ENCODE measurements at regions not wholly inside any gene's neighbourhood (a gene's known extent, or its start where the extent isn't known, plus 50 kb on each side); places are given as distances from the start of the nearest gene placed in this dataset.
"Not testable (repeated sequence)": the region's sequence is repeated elsewhere in the genome, so short reads cannot be mapped to it uniquely, and the experiment has no call there.

DNA sequence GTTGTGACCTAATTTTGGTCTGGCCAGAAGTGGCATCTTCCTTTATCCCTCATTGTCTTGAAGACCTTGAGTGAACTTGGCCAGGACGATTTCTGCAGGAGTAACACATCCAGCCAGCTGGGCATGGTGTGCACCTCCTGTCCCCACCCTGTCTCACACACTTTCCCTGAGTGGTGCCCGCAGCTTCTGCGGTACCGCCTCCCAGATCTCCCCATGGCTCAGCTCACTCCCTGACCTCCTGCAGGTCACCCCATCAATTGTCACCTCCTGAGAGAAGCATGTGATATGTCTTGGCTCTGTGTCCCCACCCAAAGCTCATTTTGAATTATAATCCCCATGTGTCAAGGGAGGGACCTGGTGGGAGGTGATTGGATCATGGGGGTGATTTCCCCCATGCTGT, 50.2 kb upstream of the TP53I11 start:
- DNase-seq, result no peak

- no peak for DNase-seq
Observed at GRCh38 chr11:45001466-45002165, 50.9 kb upstream of the TP53I11 start.

DNA sequence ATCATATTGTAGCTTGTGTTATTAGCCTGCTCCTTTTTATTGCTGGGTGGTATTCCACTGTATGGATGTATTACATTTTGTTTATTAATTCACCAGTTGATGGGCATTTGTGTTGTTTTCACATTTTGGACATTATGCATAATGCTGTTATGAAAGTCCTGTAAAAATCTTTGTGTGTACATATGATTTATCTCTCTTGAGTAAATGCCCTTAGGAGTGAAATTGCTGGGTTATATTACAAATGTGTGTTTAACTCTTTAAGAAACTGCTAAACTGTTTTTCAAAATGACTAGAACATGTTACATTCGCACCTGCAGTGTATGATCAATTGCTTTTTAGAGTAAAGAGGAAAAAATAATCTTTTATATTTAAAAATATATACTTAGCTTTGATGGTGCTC, 54.4 kb upstream of the TP53I11 start:
- DNase-seq, result no peak

GRCh38 chr11:45007011-45007410, 56.3 kb upstream of the TP53I11 start:
- no peak for DNase-seq

- not testable (repeated sequence) for DNase-seq
Observed at GRCh38 chr11:45015983-45016382, 65.3 kb upstream of the TP53I11 start.

DNA sequence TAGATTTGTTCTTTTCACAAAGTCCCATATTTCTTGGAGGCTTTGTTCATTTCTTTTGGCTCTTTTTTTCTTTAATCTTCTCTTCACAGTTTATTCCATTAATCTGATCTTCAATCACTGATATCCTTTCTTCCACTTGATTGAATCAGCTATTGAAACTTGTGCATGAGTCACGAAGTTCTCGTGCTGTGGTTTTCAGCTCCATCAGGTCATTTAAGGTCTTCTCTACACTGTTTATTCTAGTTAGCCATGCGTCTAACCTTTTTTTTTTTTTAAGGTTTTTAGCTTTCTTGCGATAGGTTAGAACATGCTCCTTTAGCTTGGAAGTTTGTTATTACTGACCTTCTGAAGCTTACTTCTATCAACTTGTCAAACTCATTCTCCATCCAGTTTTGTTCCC, 65.8 kb upstream of the TP53I11 start:
- not testable (repeated sequence) for DNase-seq

DNA sequence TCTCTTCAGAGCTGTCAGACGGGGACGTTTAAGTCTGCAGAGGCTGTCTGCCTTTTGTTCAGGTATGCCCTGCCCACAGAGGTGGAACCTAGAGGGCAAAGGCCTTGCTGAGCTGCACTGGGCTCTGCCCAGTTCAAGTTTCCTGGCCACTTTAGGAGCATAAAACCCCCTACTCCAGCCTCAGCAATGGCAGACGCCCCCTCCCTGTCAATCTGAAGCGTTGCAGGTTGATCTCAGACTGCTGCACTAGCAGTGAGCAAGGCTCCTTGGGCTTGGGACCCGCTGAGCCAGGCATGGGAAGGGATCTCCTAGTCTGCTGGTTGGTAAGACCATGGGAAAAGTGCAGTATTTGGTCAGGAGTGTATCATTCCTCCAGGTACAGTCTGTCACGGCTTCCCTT, 66.6 kb upstream of the TP53I11 start:
- DNase-seq, result no peak

GRCh38 chr11:45021001-45021400, 70.3 kb upstream of the TP53I11 start:
- no peak for DNase-seq

GRCh38 chr11:45021692-45022141, 71.0 kb upstream of the TP53I11 start:
- no peak for DNase-seq

DNA sequence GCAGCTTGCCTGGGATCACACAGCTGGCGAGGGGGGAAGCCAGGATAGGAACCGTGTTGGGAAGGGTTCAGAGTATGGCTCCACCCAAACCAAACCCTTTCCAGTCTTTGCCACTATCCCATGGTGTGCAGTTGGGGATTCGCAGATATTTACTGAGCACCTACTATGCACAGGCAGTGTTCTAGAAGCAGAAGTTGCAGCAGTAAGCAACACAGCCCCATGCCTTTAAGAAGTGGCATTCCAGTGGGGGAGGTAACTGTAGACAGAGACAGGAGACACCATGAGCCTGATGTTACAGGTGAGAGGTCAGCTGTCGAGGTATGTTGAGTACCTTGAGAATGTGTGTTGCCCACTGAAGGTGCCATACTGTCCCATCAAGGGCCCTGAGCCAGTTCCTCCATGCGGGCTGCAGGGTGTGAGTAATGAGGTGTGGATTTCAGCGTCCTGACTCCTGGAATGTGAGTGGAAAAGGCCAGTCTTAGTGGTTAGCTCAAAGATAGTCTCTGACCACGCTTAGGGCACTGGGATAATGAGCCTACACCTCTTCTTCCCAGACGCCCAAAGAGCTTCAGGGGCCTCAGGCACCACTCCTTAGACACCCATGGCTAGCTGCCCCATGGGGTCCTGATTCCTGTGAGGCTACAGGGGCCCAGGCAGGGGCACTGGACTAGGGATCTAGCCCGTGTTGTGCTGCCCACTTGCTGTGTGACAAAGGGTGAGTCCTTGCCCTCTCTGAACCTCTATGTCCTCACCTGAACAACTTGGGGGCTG, 71.8 kb upstream of the TP53I11 start:
- DNase-seq, result no peak

- DNase-seq, result no peak
Observed at GRCh38 chr11:45023065-45023365, 72.3 kb upstream of the TP53I11 start.

DNA sequence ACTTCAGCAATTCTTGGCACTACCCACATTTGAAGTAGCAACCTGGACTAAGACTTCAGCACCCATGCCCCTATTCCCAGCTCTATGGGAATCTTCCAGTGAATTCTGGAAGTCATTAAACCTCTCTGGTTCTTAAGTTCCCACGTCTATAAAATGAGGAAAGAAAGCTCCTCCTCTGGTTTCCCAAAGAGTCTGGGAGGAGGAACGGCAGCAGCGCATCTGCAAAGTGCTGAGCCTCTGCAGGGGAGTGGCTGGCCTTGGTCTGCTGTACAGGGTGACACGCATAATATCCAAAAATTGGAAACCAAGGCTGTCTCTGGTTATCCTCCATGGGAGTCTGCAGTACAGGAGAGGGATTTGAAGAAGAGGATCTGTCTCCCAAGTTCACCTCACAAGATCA, 73.6 kb upstream of the TP53I11 start:
- DNase-seq, result no peak

GRCh38 chr11:45024846-45025588, 74.3 kb upstream of the TP53I11 start:
- no peak for DNase-seq

- DNase-seq, result no peak
Observed at GRCh38 chr11:45025716-45026492, 75.2 kb upstream of the TP53I11 start.

- DNase-seq, result no peak
Observed at GRCh38 chr11:45026835-45027234, 76.2 kb upstream of the TP53I11 start.

DNA sequence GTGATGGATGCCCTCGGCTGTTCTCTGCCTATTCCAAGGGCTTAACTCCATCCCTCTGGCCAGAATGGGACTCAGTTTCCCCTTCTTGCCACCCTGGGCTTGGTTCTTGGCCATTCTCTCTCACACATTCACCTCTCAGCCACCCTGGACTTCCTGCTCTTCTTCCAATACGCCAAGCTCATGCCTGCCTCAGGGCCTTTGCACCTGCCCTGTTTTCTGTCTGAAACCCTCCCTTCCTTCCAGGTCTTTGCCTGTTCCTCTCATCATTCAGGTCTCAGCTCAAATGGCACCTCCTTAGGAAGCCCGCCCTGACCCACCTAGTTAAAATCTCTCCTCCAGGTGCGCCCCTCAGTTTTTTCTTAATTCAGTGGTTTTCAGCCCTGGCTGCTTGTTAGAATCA, 76.6 kb upstream of the TP53I11 start:
- DNase-seq, result no peak

- DNase-seq, result no peak
Observed at GRCh38 chr11:45028911-45029682, 78.4 kb upstream of the TP53I11 start.

DNA sequence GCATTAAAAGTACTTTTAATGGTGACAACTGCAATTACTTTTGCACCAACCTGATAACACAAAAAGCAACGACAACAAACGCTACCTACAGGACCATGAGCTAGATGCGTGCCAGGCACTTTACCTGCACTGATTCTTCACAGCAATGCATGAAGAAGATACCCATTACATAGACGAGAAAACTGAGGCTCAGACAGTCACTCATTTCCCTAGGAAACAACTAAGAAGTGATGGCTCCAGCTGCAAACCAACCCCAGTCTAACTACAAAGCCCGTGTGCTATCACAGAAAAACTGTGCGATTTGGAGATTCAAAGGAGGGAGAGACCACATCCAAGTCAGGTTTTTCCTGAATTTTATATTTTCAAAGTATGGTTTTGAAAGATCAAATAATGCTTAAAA, 80.1 kb upstream of the TP53I11 start:
- DNase-seq, result no peak

DNA sequence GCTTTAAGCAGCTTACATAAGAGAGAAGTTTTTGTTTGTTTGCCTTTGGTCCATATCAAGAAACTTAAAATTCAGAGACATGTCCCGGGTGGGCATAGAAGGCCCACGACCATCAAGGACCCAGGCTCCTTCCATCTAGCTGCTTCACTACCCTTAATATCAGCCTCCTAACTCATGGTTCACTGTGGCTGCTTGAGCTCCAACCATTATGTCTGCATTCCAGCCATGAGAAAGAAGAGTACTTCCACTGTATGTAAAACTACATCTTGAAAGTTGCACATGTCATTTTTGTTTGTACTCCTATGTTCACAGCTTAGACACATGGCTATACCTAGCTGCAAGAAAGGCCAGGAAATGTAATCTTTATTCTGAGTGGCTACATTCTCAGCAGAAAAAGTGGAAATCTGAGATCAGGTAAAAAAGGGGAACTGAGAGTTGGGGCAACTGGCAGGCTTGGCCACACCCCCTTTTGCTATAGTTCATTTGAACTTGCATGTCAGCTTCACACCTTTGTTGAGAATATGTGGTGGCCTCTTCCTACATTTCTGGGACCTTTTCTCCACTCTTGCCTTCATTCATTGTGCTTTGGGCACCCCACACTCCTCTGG, 81.3 kb upstream of the TP53I11 start:
- no peak for DNase-seq

GRCh38 chr11:45035413-45035812, 84.7 kb upstream of the TP53I11 start:
- DNase-seq, result no peak

- DNase-seq, result no peak
Observed at GRCh38 chr11:45036010-45036409, 85.3 kb upstream of the TP53I11 start.

DNA sequence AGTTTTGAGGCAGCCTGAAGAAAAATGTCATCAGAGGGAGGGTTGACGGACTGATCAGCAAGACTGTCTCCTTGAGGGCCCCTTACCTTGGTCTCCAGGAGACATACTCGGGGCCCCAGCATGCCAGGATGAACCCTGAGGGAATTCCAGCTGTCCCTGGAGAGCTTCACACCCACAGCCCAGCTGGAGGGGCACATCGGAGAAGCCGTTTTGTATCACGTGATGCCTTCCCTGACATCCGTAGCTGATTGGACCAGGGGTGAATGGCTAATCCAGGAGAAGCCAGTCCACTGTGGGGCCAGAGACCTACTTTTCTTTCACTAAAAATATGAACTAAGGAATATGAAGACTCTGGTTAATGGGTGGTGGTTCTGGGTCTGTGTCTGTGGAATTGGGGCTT, 86.0 kb upstream of the TP53I11 start:
- no peak for DNase-seq

Measured in activated T-cell treated with anti-CD3 and anti-CD28 coated beads, Interleukin-2, amount 50 U/mL, for 1 hour (primary cell).